Amniotic stem cell (primary cell): ENCODE measurements at regions not wholly inside any gene's neighbourhood (a gene's known extent, or its start where the extent isn't known, plus 50 kb on each side); places are given as distances from the start of the nearest gene placed in this dataset.
"Not testable (repeated sequence)": the region's sequence is repeated elsewhere in the genome, so short reads cannot be mapped to it uniquely, and the experiment has no call there.

Source experiments
- DNase-seq: peaks from one replicate; lab custom pipeline; 2025; lab: John Stamatoyannopoulos, UW

DNA sequence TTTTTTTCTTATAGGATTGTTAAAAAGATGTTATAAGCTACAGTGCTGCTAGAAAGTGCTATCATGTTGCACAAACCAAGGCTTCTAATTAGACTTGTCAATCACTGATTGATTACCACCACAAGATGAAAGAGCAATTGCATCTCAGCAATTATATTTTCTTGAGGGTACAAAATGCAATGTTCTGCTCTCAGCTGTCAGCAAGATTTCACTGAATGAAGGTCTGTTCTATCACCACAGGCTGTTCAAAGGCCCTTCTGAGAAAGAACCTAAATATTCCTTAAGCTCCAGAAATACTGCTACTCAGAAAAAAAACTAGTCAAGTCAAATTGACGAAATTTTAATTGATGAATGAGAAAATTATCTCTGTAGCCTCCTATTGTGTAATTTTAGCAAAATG lies 301.9 kb upstream of the KYNU start:
- no peak for DNase-seq

DNA sequence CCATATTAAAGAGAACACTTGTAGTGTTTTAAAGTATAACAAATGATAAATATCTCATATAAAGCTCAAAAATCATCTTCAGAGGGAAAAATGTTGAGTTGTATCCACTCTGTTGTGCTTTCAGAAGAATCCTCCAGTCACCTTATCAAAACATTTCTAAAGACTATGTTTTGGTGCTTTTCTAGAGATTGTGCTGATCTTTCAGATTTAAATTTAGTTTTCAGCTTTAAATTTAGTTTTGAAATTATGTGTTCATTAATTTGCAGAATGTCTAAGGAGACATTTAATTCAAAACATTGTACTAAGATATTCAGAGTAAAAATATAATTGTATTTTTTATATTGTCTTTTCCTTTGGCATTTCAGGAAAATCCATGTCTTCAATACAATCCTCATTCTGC lies 303.1 kb upstream of the KYNU start:
- no peak for DNase-seq

DNA sequence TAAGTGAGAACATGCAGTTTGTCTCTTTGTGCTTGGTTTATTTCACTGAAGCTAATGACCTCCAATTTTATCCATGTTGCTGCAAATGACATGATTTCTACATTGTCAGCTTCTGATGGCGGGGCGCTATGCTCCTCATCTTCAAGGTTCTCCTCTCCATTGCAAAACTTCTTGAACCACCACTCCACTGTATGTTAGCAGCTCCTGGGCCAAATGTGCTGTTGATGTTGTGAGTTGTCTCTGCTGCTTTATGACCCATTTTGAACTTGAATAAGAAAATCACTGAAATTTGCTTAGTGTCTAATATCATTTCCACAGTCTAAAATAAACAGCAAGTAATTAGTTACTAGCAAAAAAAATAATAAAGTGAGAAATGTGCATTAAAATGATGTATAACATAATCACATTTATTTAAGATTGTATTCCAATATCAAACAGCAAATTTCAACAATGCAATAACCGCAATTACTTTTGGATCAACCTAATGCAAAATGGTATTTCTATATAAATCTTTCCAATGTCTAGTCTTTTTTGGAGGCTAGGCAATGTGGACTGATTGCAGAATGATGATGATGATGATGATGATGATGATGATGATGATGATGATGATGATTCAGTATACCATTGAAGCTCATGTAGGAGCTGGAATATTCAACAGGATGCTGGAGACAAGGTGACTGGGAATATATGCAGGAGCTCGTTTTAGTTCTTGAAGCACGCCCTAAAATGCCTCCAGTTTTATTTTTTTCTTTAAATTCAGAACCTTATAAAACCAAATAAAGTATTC lies 304.9 kb upstream of the KYNU start:
- DNase-seq: no peak

DNA sequence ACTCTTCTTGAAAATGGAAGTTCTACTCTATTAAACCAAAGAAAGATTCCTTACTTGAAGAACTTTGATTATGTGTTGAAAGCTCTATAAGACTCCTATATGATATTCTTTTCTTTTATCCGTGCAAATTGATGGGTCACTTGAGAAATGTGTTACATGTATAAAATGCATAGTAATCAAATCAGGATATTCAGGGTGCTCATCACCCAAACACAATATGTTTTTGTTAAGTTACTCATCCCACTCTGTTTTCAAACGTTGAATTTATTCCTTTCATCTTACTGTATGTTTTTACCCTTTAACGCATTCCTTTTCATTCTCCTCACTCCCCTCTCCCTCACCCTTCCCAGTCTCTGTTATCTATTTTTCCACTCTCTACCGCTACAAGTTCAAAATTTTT lies 305.5 kb upstream of the KYNU start:
- DNase-seq: no peak

DNA sequence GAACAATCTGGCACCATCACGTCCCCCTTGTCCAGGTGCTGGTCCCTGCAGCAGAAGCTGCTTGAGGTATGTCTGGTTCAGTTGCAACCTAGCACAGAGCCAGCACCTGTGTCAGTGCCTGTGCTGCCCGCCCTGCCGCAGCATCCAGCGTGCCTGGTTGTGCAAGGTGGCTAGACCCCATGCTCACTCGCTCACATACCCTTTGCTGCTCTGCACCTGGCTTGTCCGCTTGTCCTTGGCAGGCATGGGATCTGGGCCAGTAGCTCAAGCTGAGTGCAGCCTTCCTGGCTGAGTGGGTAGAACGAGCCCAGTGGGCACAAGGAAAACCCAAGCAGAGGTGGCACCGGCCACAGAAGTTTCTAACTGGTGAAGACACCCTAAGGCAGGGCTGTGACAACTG lies 314.6 kb upstream of the KYNU start:
- DNase-seq: no peak

DNA sequence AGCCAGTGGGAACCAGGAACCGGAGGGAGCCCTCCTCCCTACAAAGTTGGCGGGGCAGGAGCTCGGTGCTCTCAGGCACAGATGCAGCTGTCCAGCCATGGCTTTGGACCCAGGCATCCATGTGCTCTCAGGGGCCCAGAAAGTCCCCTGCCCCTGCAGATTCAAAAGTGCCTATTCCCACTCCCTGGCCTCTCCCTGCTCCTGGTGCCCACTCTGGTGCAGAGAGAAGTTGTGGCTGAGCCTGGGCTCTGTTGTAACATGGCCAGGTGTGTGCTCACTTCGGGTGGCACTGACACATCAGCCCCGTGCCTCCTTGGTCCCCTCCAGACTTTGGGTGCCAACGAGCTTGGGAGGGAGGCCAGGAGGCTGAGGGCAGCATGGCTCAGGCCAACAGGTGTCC lies 315.8 kb upstream of the KYNU start:
- DNase-seq: no peak

DNA sequence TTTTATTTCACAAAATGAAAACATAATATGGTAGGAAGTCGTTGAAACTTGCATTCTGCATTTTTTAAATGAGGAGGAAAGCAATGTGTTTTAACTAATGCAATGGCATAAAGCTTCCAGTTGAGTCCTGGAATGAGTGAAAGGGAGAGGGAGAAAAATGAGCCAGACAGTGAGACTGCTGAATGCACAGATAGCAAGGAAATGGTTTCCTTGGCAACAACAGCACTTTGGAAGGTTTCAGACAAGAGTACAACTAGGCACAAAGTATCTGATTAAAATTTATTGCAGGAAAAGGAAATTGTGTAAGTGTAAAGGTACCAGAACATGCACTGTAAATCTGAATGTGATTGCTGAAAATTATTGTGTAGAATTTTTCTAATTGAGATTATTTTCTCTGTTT lies 320.1 kb upstream of the KYNU start:
- no peak for DNase-seq

DNA sequence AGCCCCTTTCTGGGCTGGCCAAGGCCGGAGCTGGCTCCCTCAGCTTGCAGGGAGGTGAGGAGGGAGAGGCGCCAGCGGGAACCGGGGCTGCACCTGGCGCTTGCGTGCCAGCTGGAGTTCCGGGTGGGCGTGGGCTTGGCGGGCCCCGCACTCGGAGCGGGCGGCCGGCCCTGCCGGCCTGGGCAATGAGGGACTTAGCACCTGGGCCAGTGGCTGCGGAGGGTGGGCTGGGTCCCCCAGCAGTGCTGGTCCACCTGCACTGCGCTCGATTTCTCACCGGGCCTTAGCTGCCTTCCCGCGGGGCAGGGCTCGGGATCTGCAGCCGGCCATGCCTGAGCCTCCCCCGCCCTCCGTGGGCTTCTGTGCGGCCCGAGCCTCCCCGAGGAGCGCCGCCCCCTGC lies 331.5 kb upstream of the KYNU start:
- not testable (repeated sequence) for DNase-seq

DNA sequence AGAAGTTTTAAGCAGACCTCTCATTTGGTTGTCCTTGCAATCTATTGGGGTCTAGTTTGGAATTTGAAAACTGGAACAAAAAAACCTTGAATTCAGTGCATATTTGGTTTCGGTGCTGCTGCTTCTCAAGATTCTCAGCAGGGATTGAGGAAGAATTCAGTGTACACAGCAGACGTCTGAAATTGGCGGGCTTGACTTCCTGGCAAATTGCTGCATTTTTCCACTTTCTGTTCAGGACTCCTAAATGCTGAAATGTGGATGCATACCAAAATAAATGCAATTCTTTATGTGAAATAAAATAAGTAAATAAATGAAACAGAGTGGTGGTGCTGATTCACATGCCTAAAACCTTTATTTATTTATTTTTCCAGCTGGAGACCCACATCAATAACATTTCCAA lies 332.4 kb upstream of the KYNU start:
- no peak for DNase-seq

DNA sequence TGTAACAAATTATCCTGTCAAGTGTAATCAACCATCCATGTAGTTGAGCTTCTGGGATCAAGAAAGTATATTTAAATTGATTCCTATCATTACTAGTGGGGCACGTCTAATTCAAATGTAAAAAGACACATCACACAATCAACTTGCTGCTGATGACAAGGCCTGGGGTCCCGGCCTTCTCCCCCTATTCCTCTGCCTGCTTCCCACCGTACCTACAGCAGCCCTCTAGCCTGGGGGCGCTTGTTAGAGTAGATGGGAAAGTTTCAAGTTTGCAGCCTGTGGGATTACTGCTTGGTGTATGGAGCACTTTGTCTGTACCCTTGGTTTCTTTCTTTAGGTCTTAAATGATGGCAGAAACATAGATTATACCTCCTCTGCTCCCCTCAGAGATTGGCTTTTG lies 333.3 kb upstream of the KYNU start:
- no peak for DNase-seq

DNA sequence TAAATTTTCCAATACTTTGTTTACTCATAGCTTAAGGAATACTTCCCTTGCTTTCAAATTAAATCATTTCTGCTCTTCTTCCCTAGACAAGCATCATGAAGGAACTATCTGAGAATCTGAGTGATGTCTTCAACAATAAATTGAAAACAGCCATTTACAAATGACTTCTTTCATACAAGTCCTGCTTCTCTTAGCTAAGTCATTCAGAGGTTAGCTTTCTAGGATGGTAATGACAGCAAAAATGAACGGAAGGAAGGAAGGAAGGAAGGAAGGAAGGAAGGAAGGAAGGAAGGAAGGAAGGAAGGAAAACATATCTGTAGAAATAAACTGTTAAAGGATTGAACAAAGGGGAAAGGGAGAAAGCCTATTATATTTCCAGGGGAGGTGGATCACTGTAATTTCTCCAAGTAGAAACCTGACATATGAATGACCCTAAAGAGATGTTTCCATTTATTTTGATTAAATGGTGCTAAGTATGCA lies 335.0 kb upstream of the KYNU start:
- DNase-seq: no peak

DNA sequence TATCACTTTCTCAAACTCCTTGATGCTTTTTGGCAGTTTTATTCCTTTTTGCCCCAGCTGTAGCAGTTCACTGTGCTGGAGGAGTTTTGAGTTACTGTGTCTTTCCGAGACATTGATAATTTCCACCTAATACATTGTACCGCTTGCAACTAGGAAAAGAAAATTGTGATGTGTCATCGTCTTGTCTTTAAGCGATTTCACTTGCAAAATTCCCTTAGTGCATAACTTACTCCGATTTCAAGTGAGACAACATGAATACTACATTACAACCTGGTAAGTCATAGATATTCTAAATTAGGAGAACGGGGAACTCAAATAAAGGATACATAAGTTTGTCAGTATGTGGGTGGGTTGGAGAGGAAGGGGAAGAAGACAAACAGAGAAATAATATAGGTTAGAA lies 340.5 kb upstream of the KYNU start:
- DNase-seq: no peak

DNA sequence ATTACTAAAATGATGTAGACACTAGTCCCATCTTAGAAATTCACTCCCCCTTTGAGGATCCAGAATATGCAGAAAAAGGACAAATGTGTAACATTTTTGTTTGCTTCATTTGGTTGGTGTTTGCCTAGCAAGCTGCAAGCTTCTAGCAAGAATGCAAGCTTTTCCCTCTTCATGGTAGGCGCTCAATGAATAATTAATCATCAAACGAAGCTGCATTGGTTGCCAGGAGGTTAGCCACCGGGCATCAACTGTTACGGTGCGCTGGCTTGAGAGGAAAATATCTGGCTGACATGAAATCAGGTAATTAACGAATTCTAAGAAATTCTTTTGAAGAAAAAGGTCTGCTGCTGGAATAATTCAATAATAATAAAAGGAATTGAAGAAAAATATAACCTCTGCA lies 341.0 kb upstream of the KYNU start:
- DNase-seq: no peak

DNA sequence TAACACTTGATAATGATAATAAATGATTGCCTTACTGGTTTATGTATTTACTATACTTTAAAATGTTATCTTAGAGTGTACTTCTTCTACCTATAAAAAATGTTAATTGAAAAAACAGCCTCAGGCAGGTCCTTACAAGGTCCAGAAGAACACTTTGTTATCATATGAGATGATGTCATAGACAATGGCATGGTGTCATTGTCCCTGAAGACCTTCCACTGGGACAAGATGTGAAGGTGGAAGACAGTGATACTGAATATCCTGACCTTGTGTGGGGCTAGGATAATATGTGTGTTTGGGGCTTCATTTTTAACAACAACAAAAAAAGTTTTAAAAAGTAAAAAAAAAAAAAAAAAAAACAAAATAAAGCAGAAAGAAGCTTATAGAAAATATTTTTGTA lies 342.2 kb upstream of the KYNU start:
- DNase-seq: no peak

DNA sequence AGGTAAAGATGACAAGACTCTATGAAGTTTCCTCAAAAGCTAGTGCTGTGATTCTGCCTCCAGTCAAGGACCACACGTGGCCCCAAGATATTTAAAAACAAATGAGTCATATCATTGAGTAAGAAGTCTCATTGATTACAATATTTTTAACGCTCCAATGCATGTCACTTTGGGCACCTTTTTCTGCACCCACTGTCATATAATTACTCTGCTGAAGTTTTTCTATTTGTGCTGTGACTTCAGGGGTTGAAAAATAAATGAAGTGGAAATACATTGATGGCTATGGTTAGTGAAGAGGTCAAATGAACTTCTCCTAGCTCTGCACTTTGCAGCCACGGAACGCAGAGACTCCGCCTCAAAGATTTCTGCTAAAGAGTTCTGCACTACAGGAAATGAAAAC lies 344.3 kb upstream of the KYNU start:
- DNase-seq: no peak

DNA sequence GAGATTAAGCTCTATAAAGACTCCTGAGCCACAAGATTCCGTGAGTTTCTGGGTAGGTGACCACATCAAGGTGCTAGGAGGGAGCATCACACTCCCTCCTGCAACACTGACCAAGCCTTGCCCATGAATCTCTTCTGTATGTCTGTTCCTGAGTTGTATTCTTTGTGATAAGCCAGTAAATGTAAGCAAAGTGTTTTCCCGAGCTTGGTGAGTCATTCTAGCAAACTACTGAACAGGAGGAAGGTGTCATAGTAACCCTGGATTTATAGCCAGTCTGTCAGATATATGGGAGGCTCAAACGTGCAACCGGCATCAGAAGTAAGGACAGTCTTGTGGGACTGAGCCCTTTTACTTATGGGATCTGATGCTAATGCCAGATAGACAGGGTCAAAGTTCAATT lies 346.1 kb upstream of the KYNU start:
- DNase-seq: no peak

DNA sequence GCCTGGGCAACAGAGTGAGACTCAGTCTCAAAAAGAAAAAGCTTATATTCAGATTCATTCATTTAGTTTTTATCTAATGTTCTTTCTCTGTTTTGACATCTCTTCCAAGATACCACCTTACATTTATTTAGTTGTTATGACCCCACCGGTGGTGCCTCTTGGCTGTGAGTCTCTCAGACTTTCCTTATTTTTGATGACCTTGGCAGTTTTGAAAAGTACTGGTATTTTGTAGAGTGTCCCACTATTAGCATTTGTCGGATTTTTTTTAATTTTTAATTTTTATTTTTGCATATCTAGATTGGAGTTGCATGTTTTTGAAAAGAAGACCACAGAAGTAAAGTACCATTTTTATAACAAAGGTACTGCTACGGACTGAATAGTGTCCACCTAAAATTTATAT lies 351.7 kb upstream of the KYNU start:
- no peak for DNase-seq

DNA sequence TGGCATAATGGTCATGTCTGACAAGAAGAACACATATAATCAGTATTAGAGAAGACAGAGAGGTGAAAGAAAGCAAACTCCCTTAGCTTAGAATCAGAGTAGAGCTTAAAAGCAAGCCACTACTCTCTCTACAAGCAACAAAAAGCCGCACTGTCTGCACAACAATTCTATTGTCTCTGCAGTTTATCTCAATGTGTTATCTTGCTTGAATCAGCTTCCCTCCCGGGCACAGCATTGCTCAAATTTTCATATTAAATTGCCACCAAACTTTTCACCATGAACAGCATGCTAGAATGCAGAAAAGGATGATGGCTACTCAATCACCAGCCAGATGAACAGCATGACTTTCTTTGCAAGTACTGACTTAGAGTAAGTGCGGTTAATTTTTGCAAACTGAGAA lies 356.0 kb upstream of the KYNU start:
- DNase-seq: no peak

DNA sequence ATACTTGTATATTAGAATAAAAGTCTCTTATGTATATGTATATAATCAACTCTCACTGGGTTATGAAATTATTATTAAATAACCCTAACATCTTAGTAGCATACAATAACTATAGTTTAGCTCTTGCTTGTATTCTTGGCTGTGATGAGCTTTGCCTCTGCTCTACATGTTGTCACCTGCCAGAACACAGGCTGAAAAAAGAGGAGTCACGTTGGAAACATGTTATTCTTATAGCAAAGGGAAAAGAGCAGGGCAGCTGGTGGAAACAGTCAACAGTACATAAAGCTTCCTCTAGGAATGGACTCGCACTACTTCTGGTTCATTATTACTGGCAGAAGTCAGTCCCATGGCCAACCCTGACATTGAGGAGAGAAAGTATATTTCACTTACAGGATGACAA lies 362.0 kb upstream of the KYNU start:
- no peak for DNase-seq

DNA sequence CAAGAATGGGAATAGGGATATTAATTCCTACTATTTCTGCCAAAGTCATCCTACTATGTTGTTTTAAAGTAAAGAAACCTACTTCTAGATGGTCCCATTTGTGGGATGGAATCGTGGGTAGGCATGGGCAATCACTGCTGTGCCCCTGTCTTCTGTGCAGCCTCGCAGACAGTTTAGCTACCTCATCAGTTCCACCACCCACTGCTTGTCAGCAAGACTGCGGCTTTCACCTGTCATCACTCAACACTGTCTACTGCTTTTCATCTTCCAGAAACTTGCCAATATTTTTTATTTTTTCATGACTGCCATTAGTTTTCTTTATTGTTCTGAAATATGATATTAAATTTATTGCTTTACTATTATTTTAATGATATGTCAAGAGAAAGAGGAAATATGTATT lies 368.1 kb upstream of the KYNU start:
- DNase-seq: no peak

DNA sequence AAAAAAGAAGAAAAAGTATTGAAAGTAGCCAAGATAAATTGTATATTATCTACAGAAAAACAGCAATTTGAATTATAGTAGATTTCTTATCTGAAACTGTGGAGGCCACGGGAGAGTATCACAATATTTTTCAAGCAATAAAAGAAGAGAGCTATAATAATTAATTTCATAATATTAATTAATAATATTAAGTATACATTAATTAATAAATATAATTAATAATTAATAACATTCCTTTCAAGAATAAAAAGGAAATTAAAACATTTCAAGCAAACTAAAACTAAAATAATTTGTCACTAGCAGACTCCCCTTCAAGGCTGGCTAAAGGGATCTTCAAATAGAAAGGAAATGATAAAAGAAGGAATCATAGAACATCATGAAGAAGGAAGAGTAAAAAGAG lies 372.7 kb upstream of the KYNU start:
- no peak for DNase-seq

DNA sequence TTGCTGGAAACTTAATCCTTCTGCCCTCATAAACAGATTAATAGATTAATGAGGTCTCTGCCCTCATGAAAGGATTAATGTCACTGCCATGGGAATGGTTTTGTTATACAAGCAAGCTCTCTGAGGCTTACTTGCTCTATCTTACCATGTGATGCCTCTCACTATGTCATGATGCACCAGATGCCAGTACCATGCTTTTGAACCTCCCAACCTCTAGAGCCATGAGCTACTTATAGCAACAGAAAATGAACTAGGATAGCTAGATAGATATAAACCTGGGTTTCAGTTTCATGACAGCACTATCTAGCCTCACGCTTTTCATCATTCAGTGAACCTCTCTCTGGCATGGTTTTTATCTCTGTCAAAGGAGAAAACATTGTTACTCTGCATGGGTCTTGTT lies 371.6 kb upstream of the LRP1B start:
- DNase-seq: no peak

DNA sequence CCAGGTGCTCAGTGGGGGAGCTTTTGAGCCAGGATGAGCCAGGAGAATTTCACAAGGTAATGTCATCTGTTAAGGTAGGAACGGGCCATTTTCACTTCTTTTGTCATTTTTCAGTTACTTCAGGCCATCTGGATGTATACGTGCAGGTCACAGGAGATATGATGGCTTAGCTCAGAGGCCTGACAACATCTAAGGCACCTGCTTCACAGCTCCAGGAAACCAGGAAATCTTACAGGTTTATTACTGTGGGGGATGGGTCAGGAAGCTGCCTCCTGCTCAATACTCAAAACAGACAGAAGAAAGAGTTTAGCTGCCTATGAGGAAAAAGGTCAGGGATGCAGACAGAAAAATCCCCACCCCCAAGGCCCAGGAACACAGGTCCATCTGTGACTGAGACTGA lies 364.3 kb upstream of the LRP1B start:
- DNase-seq: no peak

DNA sequence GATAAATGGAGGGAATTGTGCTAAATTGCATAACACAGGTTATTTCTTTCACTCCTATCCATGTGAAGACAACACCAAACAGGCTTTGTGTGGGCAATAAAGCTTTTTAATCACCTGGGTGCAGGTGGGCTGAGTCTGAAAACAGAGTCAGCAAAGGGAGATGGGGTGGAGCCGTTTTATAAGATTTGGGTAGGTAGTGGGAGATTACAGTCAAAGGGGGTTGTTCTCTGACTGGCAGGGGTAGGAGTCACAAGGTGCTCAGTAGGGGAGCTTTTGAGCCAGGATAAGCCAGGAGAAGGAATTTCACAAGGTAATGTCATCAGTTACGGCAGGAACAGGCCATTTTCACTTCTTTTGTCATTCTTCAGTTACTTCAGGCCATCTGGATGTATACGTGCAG lies 358.8 kb upstream of the LRP1B start:
- DNase-seq: not testable (repeated sequence)

DNA sequence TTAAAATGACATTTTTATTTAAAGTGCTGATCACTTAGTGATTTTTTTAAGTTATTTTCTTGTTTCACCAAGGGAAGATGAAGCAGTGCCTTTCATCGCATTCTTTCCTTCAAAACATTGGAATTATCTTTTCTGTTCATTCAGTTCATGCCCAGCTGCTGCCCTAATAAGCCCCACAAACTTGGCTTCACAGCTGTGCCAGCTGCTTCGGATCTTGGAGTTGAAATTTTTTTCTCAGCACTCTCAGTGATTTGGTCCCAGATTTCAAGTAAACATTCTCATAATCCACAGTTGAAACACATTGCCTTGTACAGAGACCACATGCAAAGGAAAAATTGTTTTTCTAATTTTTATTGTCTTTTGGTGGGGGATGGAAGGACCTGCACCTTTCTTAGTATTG lies 353.3 kb upstream of the LRP1B start:
- DNase-seq: no peak
